ENCODE measurements at regions not wholly inside any gene's neighbourhood (a gene's known extent, or its start where the extent isn't known, plus 50 kb on each side); places are given as distances from the start of the nearest gene placed in this dataset.

DNA sequence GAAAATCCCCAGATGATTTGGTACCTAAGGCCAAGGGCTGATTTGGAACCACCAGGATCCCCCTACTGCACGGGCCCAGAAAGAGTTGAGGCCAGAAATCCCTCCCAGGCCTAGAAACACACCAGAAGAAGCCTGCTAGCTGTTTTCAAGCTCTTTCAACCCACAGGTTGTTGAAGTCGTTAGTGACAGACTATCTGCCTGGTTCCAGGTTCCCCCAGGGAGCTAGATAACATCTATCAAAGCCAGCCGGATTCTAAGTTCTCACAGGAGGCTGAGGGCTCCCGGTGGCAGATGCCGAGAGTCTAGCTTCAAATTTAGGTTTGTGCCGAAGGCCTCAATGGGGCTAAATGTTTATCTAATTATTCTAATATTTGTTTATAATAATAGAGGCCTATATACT lies 132.0 kb upstream of the ATP6AP2 start:
- TF ChIP-seq, protein P1, sequence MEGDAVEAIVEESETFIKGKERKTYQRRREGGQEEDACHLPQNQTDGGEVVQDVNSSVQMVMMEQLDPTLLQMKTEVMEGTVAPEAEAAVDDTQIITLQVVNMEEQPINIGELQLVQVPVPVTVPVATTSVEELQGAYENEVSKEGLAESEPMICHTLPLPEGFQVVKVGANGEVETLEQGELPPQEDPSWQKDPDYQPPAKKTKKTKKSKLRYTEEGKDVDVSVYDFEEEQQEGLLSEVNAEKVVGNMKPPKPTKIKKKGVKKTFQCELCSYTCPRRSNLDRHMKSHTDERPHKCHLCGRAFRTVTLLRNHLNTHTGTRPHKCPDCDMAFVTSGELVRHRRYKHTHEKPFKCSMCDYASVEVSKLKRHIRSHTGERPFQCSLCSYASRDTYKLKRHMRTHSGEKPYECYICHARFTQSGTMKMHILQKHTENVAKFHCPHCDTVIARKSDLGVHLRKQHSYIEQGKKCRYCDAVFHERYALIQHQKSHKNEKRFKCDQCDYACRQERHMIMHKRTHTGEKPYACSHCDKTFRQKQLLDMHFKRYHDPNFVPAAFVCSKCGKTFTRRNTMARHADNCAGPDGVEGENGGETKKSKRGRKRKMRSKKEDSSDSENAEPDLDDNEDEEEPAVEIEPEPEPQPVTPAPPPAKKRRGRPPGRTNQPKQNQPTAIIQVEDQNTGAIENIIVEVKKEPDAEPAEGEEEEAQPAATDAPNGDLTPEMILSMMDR (IDR thresholded peaks at IDR 0.05): no peak
- TF ChIP-seq EP300 (IDR thresholded peaks at IDR 0.05) (no peak), POLR2AphosphoS5 (IDR thresholded peaks at IDR 0.05) (no peak)

Data from esophagus muscularis mucosa (tissue), 4 donors.